Adipocyte (in vitro differentiated cells): ENCODE measurements at regions not wholly inside any gene's neighbourhood (a gene's known extent, or its start where the extent isn't known, plus 50 kb on each side); places are given as distances from the start of the nearest gene placed in this dataset.
"Not testable (repeated sequence)": the region's sequence is repeated elsewhere in the genome, so short reads cannot be mapped to it uniquely, and the experiment has no call there.

ENCODE experiments used
- DNase-seq: peaks from one replicate; pipeline ENCODE4 v3.0.0-alpha.2; 2015; ENCODE audit warnings: low read depth
- H3K27me3 ChIP-seq: replicated peaks from 2 replicates; pipeline ENCODE4 v1.7.0; 2013; ENCODE audit warnings: mild to moderate bottlenecking, low read length, moderate library complexity; ENCODE audit not compliant: control insufficient read depth, insufficient read depth
- H3K36me3 ChIP-seq: 2 replicates; pipeline ENCODE4 v1.7.0; 2013; ENCODE audit warnings: low read length, mild to moderate bottlenecking, moderate library complexity; ENCODE audit not compliant: control insufficient read depth, insufficient read depth, severe bottlenecking
- H3K4me1 ChIP-seq: 2 replicates; pipeline ENCODE4 v1.7.0; 2013; ENCODE audit warnings: mild to moderate bottlenecking, low read length, moderate library complexity; ENCODE audit not compliant: control insufficient read depth, insufficient read depth
- H3K4me3 ChIP-seq: 2 replicates; pipeline ENCODE4 v1.7.0; 2013; ENCODE audit warnings: mild to moderate bottlenecking, low read length, moderate library complexity
- H3K9ac ChIP-seq: 2 replicates; pipeline ENCODE4 v1.7.0; 2013; ENCODE audit warnings: mild to moderate bottlenecking, low read length, moderate library complexity
- H3K9me3 ChIP-seq: 2 replicates; pipeline ENCODE4 v1.7.0; 2013; ENCODE audit warnings: mild to moderate bottlenecking, low read length, moderate library complexity; ENCODE audit not compliant: control insufficient read depth

DNA sequence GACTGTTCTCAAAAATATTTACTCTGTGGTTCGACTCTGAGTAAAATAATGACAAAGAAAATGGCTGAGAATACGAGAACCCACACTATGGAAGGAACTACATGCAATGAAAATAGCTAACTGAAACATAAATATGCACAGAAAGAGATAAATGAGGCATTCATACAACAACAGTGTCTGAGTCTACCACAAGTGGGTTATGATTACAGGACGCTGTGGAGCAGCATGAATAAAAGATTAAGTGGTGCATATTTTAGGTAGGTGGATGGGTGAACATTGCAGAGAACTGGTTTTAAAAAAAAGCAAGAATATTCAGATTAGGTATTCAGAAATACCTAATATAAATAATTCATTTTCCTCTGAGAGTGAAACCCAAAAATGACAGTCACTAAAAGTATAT, 93.9 kb upstream of the TRIM77 start:
- not testable (repeated sequence) for H3K9ac ChIP-seq, H3K9me3 ChIP-seq, H3K4me3 ChIP-seq, H3K4me1 ChIP-seq, DNase-seq, H3K36me3 ChIP-seq, H3K27me3 ChIP-seq

- H3K27me3 ChIP-seq, H3K9ac ChIP-seq, H3K36me3 ChIP-seq, H3K4me3 ChIP-seq, H3K9me3 ChIP-seq, H3K4me1 ChIP-seq: not testable (repeated sequence)
- peak; percentile 38 for DNase-seq
Observed at GRCh38 chr11:89616999-89617602, 93.0 kb upstream of the TRIM77 start.

DNA sequence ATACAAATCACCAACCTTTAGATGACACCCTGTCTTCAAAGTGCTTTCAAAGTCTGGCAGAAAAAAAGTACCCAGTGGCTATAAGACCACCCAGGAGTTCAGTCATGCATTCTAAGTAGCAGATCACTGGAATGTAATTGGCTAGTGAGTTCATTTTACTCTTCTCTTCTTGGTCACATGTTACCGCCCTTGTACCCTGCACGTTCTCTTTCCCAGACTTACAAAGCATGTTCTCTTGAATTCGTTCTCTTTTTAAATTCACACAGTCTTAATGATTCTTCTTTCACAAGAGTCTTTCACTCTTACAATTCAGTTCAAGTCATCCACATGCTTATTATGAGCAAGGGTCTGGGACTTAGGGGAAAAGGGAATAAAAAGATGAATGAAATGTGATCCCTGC, 89.4 kb upstream of the TRIM77 start:
- H3K36me3 ChIP-seq, H3K9me3 ChIP-seq: not testable (repeated sequence)

GRCh38 chr11:89625171-89625570, 84.9 kb upstream of the TRIM77 start:
- H3K4me1 ChIP-seq: no peaks in the 10 kb centered on the region
- no peak overlapping the region for H3K4me3 ChIP-seq
- no peak for DNase-seq
- no peaks in the 10 kb centered on the region for H3K36me3 ChIP-seq
- H3K27me3 ChIP-seq: no peaks in the 10 kb centered on the region
- no peaks in the 10 kb centered on the region for H3K9me3 ChIP-seq
- H3K9ac ChIP-seq: no peak overlapping the region

More for the DNA sequence above, 89.4 kb upstream of the TRIM77 start:
- not testable (repeated sequence) for H3K9ac ChIP-seq, H3K4me3 ChIP-seq, DNase-seq, H3K4me1 ChIP-seq, H3K27me3 ChIP-seq

DNA sequence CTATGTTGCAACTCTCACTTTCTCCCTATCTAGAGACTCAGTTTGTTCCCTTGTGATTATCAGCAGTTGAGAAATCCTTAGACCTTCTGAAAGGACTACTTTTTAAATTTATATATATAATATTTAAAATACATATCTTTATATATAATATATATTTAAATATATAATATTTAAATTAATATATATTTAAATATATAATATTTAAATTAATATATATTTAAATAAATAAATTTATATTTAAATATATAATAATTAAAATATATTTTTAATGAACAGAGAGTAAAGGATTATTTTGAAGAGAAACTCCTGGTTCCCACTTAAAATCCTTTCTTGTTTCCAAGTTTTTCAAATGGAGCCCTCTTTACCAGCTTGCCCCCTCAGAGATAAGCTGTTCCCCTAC, 83.7 kb upstream of the TRIM77 start:
- Histone ChIP-seq H3K27me3 (no peaks in the 10 kb centered on the region), H3K9me3 (no peaks in the 10 kb centered on the region), H3K36me3 (no peaks in the 10 kb centered on the region), H3K4me1 (no peaks in the 10 kb centered on the region), H3K9ac (no peak overlapping the region), H3K4me3 (no peak overlapping the region)
- DNase-seq: no peak

DNA sequence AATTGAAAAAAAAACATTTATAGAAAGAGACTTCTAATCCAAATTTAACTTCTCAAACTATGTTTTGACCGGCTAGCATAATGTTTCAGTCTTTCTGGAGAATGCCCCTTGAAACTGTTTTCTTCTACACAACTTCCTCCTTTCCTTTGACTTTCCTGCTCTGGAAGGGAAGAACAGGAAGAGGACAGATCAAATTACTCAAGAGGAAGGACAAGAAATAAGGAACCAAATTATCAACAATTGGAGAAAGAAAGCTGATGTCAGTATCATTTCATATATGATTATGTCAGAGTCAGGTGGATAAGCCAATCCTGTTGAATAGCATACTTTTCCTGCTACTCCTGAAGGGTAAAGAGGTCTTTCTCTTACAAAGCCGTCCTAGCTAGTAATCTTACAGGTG, 83.2 kb upstream of the TRIM77 start:
- not testable (repeated sequence) for DNase-seq, H3K36me3 ChIP-seq, H3K27me3 ChIP-seq, H3K4me1 ChIP-seq, H3K4me3 ChIP-seq, H3K9me3 ChIP-seq, H3K9ac ChIP-seq

DNA sequence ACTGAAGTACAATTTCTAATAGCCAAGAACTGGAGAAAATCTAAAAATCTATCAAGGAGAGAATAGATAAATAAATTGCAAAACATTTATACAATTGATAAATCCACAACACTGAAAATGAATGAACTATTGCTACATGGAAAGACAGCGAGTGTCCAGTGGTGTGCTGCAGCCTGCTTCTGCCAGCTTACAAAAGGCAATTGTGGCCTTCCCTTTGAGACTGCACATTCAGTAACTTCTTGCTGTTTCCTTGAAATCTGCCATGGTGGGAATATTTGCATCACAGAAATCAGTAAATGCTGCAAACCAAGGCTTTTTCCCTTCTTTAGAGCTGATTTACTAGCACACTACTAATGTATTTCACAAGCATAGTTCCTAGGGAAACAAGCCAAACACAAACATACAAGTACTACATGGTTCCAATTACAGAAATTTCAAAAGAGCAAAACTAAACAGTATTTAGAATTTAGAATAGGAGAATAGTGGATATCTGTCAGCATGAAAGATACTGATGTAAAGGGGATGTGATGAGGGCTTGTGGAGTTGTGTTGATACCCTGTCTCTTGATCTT, 76.9 kb upstream of the TRIM77 start:
- Histone ChIP-seq H3K27me3 (no peaks in the 10 kb centered on the region), H3K36me3 (no peaks in the 10 kb centered on the region), H3K4me3 (no peak overlapping the region), H3K9me3 (no peaks in the 10 kb centered on the region), H3K9ac (no peak overlapping the region), H3K4me1 (no peaks in the 10 kb centered on the region)
- peak; percentile 59 for DNase-seq

GRCh38 chr11:89640777-89641176, 69.3 kb upstream of the TRIM77 start:
- not testable (repeated sequence) for H3K4me1 ChIP-seq, H3K36me3 ChIP-seq, H3K27me3 ChIP-seq, H3K9ac ChIP-seq, H3K4me3 ChIP-seq, DNase-seq, H3K9me3 ChIP-seq

GRCh38 chr11:89648232-89648631, 61.9 kb upstream of the TRIM77 start:
- H3K4me1 ChIP-seq, H3K9me3 ChIP-seq, H3K9ac ChIP-seq, H3K27me3 ChIP-seq, H3K4me3 ChIP-seq, H3K36me3 ChIP-seq, DNase-seq: not testable (repeated sequence)

DNA sequence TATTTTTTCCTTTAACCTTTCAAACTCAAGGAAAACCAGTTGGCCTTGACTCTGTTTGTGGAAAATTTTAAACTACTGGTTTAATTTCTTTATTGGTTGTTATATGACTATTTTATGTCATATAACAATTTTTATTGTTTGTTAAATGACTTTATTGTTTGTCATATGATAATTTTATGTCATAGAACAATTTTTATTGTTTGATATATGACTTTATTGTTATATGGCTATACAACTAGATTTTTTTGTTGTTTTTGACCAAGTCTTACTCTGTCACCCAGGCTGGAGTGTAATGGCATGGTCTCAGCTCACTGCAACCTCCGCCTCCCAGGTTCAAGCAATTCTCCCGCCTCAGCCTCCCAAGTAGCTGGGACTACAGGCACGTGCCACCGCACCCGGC, 61.1 kb upstream of the TRIM77 start:
- H3K9me3 ChIP-seq, H3K36me3 ChIP-seq, H3K4me1 ChIP-seq, H3K27me3 ChIP-seq, DNase-seq, H3K9ac ChIP-seq, H3K4me3 ChIP-seq: not testable (repeated sequence)

DNA sequence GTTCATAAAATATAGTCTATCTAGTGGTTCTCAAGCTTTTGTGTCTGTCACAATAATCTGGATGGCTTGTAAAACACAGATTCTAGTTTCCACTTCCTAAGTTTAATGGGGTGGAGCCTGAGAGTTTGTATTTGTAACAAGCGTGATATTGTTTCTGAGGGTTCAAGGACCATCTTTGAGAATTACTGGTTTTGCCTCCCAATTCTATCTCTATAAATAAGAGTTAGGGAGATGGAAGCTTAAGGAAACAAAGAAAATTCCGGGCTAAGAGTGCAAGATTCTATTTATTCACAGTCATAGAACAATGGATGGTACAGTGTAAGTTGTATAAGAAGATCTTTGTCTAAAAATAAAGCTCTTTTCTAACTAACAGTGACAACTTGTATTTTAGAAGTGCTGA, 55.4 kb upstream of the TRIM77 start:
- H3K36me3 ChIP-seq, DNase-seq, H3K27me3 ChIP-seq, H3K9ac ChIP-seq, H3K4me1 ChIP-seq, H3K9me3 ChIP-seq, H3K4me3 ChIP-seq: not testable (repeated sequence)

- DNase-seq, H3K36me3 ChIP-seq, H3K9me3 ChIP-seq, H3K4me3 ChIP-seq, H3K27me3 ChIP-seq, H3K9ac ChIP-seq, H3K4me1 ChIP-seq: not testable (repeated sequence)
Observed at GRCh38 chr11:89658767-89659166, 51.3 kb upstream of the TRIM77 start.
